ENCODE measurements at regions not wholly inside any gene's neighbourhood (a gene's known extent, or its start where the extent isn't known, plus 50 kb on each side); places are given as distances from the start of the nearest gene placed in this dataset.

- TF ChIP-seq, protein P1, sequence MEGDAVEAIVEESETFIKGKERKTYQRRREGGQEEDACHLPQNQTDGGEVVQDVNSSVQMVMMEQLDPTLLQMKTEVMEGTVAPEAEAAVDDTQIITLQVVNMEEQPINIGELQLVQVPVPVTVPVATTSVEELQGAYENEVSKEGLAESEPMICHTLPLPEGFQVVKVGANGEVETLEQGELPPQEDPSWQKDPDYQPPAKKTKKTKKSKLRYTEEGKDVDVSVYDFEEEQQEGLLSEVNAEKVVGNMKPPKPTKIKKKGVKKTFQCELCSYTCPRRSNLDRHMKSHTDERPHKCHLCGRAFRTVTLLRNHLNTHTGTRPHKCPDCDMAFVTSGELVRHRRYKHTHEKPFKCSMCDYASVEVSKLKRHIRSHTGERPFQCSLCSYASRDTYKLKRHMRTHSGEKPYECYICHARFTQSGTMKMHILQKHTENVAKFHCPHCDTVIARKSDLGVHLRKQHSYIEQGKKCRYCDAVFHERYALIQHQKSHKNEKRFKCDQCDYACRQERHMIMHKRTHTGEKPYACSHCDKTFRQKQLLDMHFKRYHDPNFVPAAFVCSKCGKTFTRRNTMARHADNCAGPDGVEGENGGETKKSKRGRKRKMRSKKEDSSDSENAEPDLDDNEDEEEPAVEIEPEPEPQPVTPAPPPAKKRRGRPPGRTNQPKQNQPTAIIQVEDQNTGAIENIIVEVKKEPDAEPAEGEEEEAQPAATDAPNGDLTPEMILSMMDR (IDR thresholded peaks at IDR 0.05), result no peak
- no peak for TF ChIP-seq POLR2A (IDR thresholded peaks at IDR 0.05)
These were observed 338.2 kb downstream of the TLE1 start for GRCh38 chr9:81351166-81351565.
